ENCODE measurements at regions not wholly inside any gene's neighbourhood (a gene's known extent, or its start where the extent isn't known, plus 50 kb on each side); places are given as distances from the start of the nearest gene placed in this dataset.

DNA sequence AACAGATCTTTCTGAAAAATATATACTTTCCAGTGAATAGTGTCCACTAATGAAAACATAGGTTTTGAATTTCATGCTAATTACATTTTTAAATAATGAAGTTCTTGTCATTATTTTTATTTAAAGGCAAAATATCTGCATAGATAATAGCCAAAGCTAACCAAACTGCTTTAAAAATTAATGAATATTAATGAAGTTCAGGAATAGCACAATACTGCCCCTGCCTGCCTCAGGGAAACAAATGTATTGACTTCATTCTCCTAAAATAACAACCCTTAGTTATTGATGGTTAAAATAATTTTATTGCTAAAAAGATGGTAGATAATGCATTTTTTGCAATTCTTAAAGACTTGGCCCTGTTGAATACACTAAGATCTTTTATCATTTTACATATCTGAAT lies 103.6 kb upstream of the SSBP2 start:
- no peak overlapping the region for H3K27ac ChIP-seq (ENCODE audit: low read depth in 1 of 2, low read length in 2 of 2)
- no peak overlapping the region for H2AFZ ChIP-seq (ENCODE audit: insufficient read depth, low read depth, low read length, poor library complexity, severe bottlenecking)
- H3K27me3 Mint-ChIP-seq (ENCODE audit: low read depth in 3 of 3): peaks cover 0 to 2% (median 0%) of the 10 kb centered on the region in 3 donors

GRCh38 chr5:81853030-81853357 lies 102.1 kb upstream of the SSBP2 start:
- peak overlapping the region in 2 of 7 donors; percentile 70 to 82 for H3K27ac Mint-ChIP-seq
- Histone ChIP-seq H4K20me1 (ENCODE audit: insufficient read depth, low read length) (no peaks in the 10 kb centered on the region), H3K4me2 (replicated peaks; ENCODE audit: extremely low read depth, low read length, poor library complexity, severe bottlenecking) (peak overlapping the region; percentile 85), H3K79me2 (ENCODE audit: insufficient read depth, low read length) (no peaks in the 10 kb centered on the region), H3K9me3 (replicated peaks in 1 of 2; ENCODE audit: control insufficient read depth in 1 of 2, insufficient read depth in 1 of 2, low read length in 2 of 2) (no peaks in the 10 kb centered on the region), H3K27ac (ENCODE audit: low read depth in 1 of 2, low read length in 2 of 2) (peak overlapping the region in 1 of 2 donors; percentile 87), H3K4me1 (ENCODE audit: control insufficient read depth in 1 of 2, insufficient read depth in 2 of 2, low read length in 2 of 2) (peaks cover 38 to 49% of the 10 kb centered on the region in 2 donors), H3K9ac (ENCODE audit: insufficient read depth, low read length, poor library complexity, severe bottlenecking) (no peak overlapping the region), H3K36me3 (replicated peaks in 1 of 2; ENCODE audit: control insufficient read depth in 1 of 2, insufficient read depth in 2 of 2, low read length in 2 of 2) (no peaks in the 10 kb centered on the region), H2AFZ (ENCODE audit: insufficient read depth, low read depth, low read length, poor library complexity, severe bottlenecking) (peak overlapping the region; percentile 89), H3K4me3 (replicated peaks in 1 of 3; ENCODE audit: low read depth in 2 of 3, low read length in 3 of 3) (peak overlapping the region in 2 of 3 experiments; percentile 57 to 80), H3K27me3 (ENCODE audit: control insufficient read depth in 2 of 2, insufficient read depth in 2 of 2, low read length in 2 of 2) (no peaks in the 10 kb centered on the region)
- H3K4me1 Mint-ChIP-seq: peaks cover 52% of the 10 kb centered on the region
- WGBS (ENCODE audit: insufficient coverage): 80% methylated on average over 1 of the region's 6 CpGs
- no peaks in the 10 kb centered on the region for H3K9me3 Mint-ChIP-seq
- TF ChIP-seq CTCF (IDR thresholded peaks at IDR 0.05): no peak
- H3K4me3 Mint-ChIP-seq: peak overlapping the region; percentile 87 to 89
- peaks cover 0 to 2% (median 0%) of the 10 kb centered on the region in 3 donors for H3K27me3 Mint-ChIP-seq (ENCODE audit: low read depth in 3 of 3)
- intact Hi-C loops (cut with micrococcal nuclease): loop anchor here (2.0 to 10.0 kb wide), 2 partner anchors 44 to 122 kb away; partner anchors contain the start of gene ATG10 (in 1 of the 2)
- no peak for DNase-seq
- H3K36me3 Mint-ChIP-seq: peaks cover 0 to 2% of the 10 kb centered on the region in 2 donors

More for the DNA sequence above, 103.6 kb upstream of the SSBP2 start:
- TF ChIP-seq CTCF (IDR thresholded peaks at IDR 0.05): peak; percentile 10
- intact Hi-C loops (cut with micrococcal nuclease): loop anchor here in 1 of 2 donors (10.0 kb wide), 1 partner anchor 120 kb away; the partner anchor contains the start of gene ATG10
- DNase-seq: no peak
- H3K4me3 ChIP-seq (replicated peaks in 1 of 3; ENCODE audit: low read depth in 2 of 3, low read length in 3 of 3): no peak overlapping the region
- H3K36me3 ChIP-seq (replicated peaks in 1 of 2; ENCODE audit: control insufficient read depth in 1 of 2, insufficient read depth in 2 of 2, low read length in 2 of 2): no peaks in the 10 kb centered on the region
- Mint-ChIP-seq H3K4me1 (peaks cover 39% of the 10 kb centered on the region), H3K36me3 (peaks cover 0 to 2% of the 10 kb centered on the region in 2 donors), H3K9me3 (no peaks in the 10 kb centered on the region), H3K4me3 (no peak overlapping the region), H3K27ac (no peak overlapping the region)
- peaks cover 29 to 39% of the 10 kb centered on the region in 2 donors for H3K4me1 ChIP-seq (ENCODE audit: control insufficient read depth in 1 of 2, insufficient read depth in 2 of 2, low read length in 2 of 2)
- H3K9me3 ChIP-seq (replicated peaks in 1 of 2; ENCODE audit: control insufficient read depth in 1 of 2, insufficient read depth in 1 of 2, low read length in 2 of 2): no peaks in the 10 kb centered on the region
- no peak overlapping the region for H3K9ac ChIP-seq (ENCODE audit: insufficient read depth, low read length, poor library complexity, severe bottlenecking)
- no peaks in the 10 kb centered on the region for H3K27me3 ChIP-seq (ENCODE audit: control insufficient read depth in 2 of 2, insufficient read depth in 2 of 2, low read length in 2 of 2)
- no peak overlapping the region for H3K4me2 ChIP-seq (replicated peaks; ENCODE audit: extremely low read depth, low read length, poor library complexity, severe bottlenecking)
- H3K79me2 ChIP-seq (ENCODE audit: insufficient read depth, low read length): no peaks in the 10 kb centered on the region
- H4K20me1 ChIP-seq (ENCODE audit: insufficient read depth, low read length): no peaks in the 10 kb centered on the region
